HepG2 (cell line): ENCODE measurements at regions not wholly inside any gene's neighbourhood (a gene's known extent, or its start where the extent isn't known, plus 50 kb on each side); places are given as distances from the start of the nearest gene placed in this dataset.

ENCODE experiments used
- ATAC-seq: fragments of 200-7000 bp; cut with Tn5 transposase; 3 replicates; pipeline ENCODE4 v1.9.1; 2020; ENCODE audit warnings: mild to moderate bottlenecking, moderate library complexity
- BruUV-seq: library from RNA; stranded (reverse); fragments of 400-500 nt; replicated peaks from 2 replicates; lab custom pipeline; 2021; lab: Mats Ljungman, UMichigan
- CTCF ChIA-PET: fragments of 300-600 bp; formaldehyde crosslinking; extraction: SDS; loops from one replicate; lab custom pipeline; 2021; ENCODE audit warnings: low total read pairs, inconsistent platforms, low intra/inter-chr PET ratio; lab: Yijun Ruan, JAX
- POLR2A ChIA-PET: fragments of 350-600 bp; sonication (Branson Sonifier 250); formaldehyde crosslinking; loops from one replicate; lab custom pipeline; 2020; ENCODE audit warnings: antibody characterized with exemption, inconsistent platforms; lab: Yijun Ruan, JAX
- DNase-seq: peaks from one replicate; pipeline ENCODE4 v3.0.0-alpha.2; 2015; ENCODE audit warnings: low spot score
- FAIRE-seq: peaks from 3 replicates; lab custom pipeline; 2011; peaks lifted over from hg19 to GRCh38; lab: Jason Lieb, UNC
- H2AFZ ChIP-seq: one replicate; pipeline ENCODE4 v1.6.1; 2011; ENCODE audit warnings: low read length, inconsistent platforms
- H3K27ac ChIP-seq: fragments of 300-600 bp; 3 replicates; pipeline ENCODE4 v1.8.0; 2011; ENCODE audit warnings: mixed run types, mild to moderate bottlenecking, mixed read lengths, low read length, inconsistent platforms; ENCODE audit not compliant: insufficient read depth; ENCODE audit errors: extremely low read length
- H3K27me3 ChIP-seq, 2 experiments: fragments of 200-600 bp in 1 of 2; 2 replicates in 1 of 2; 3 replicates in 1 of 2; pipeline versions ENCODE4 v1.6.0 to v1.8.0; 2011; ENCODE audit warnings: low read length in 2 of 2, mild to moderate bottlenecking in 2 of 2, moderate library complexity in 2 of 2, inconsistent platforms in 1 of 2; ENCODE audit not compliant: insufficient read depth in 2 of 2, control insufficient read depth in 1 of 2
- H3K36me3 ChIP-seq, 2 experiments: fragments of 200-600 bp in 1 of 2; replicated peaks in 1 of 2; 2 replicates in 1 of 2; 3 replicates in 1 of 2; pipeline versions ENCODE4 v1.5.1 to v1.8.0; 2011; ENCODE audit warnings: low read length in 2 of 2, inconsistent platforms in 1 of 2; ENCODE audit not compliant: insufficient read depth in 2 of 2, control insufficient read depth in 1 of 2
- H3K4me1 ChIP-seq: 2 replicates; pipeline ENCODE4 v1.5.1; 2012; ENCODE audit warnings: low read length, inconsistent platforms; ENCODE audit not compliant: insufficient read depth
- H3K4me2 ChIP-seq: 2 replicates; pipeline ENCODE4 v1.6.0; 2011; ENCODE audit warnings: low read depth, low read length, inconsistent platforms
- H3K4me3 ChIP-seq, 3 experiments: fragments of 200-600 bp in 1 of 3; sonication (generic), shearing (Covaris generic) in 1 of 3; replicated peaks in 1 of 3; 2 replicates each; pipeline ENCODE4 v1.5.1; 2011 to 2016; ENCODE audit warnings: low read length in 3 of 3, inconsistent platforms in 2 of 3, low read depth in 2 of 3, mild to moderate bottlenecking in 2 of 3, control low read depth in 1 of 3, mixed read lengths in 1 of 3; ENCODE audit not compliant: insufficient read depth in 1 of 3
- H3K79me2 ChIP-seq: one replicate; pipeline ENCODE4 v1.6.1; 2011; ENCODE audit warnings: low read length, inconsistent platforms; ENCODE audit not compliant: insufficient read depth
- H3K9ac ChIP-seq: 2 replicates; pipeline ENCODE4 v1.6.0; 2011; ENCODE audit warnings: mild to moderate bottlenecking, low read depth, low read length, inconsistent platforms; ENCODE audit not compliant: insufficient read depth
- H3K9me3 ChIP-seq: 2 replicates; pipeline ENCODE4 v1.5.1; 2012; ENCODE audit warnings: mild to moderate bottlenecking, low read length
- H4K20me1 ChIP-seq: 2 replicates; pipeline ENCODE4 v1.6.0; 2011; ENCODE audit warnings: inconsistent platforms, mild to moderate bottlenecking, low read length, moderate library complexity; ENCODE audit not compliant: insufficient read depth
- DNMT3B ChIP-seq: conservative IDR thresholded peaks from 2 replicates; pipeline ENCODE4 v1.6.1; 2016; ENCODE audit warnings: missing biosample characterization, control low read depth
- POLR2G ChIP-seq: fragments of 200-400 bp; formaldehyde crosslinking; IDR thresholded peaks from 2 replicates; pipeline ENCODE4 v1.6.1; 2018; ENCODE audit warnings: mild to moderate bottlenecking, low read depth, low read length, moderate library complexity
- ZFP41 ChIP-seq: sonication (generic); formaldehyde crosslinking; IDR thresholded peaks from 2 replicates; pipeline ENCODE4 v1.4.0; 2020; ENCODE audit warnings: mild to moderate bottlenecking, missing genetic modification reagents, borderline replicate concordance
- ZNF20 ChIP-seq: sonication (generic); formaldehyde crosslinking; IDR thresholded peaks from 2 replicates; pipeline ENCODE4 v1.4.0; 2020; ENCODE audit warnings: mild to moderate bottlenecking, moderate library complexity, missing genetic modification reagents
- ZNF260 ChIP-seq: sonication (generic); formaldehyde crosslinking; IDR thresholded peaks from 2 replicates; pipeline ENCODE4 v1.4.0; 2020; ENCODE audit warnings: missing genetic modification reagents, low read depth, mild to moderate bottlenecking, borderline replicate concordance
- ZNF383 ChIP-seq: sonication (generic); formaldehyde crosslinking; IDR thresholded peaks from 2 replicates; pipeline ENCODE4 v1.4.0; 2020; ENCODE audit warnings: missing genetic modification reagents, mild to moderate bottlenecking, borderline replicate concordance
- WGBS: methylation state at CpG from one replicate; pipeline ENCODE4 v1.1.6; 2017; ENCODE audit warnings: low lambda C conversion rate; 5-methylcytosine and 5-hydroxymethylcytosine counted together
- in situ Hi-C: cut with HindIII; loops from 2 replicates; pipeline ENCODE4 v1.10.0; 2017; ENCODE audit warnings: low pct_unique_long_range_greater_than_20kb; ENCODE audit not compliant: extremely low pct_ligation_motif_present
- intact Hi-C: fragments of 100-400 bp; cut with micrococcal nuclease; formaldehyde crosslinking; loops from one replicate; pipeline ENCODE4 v1.10.0; 2022; ENCODE audit not compliant: unreplicated experiment

DNA sequence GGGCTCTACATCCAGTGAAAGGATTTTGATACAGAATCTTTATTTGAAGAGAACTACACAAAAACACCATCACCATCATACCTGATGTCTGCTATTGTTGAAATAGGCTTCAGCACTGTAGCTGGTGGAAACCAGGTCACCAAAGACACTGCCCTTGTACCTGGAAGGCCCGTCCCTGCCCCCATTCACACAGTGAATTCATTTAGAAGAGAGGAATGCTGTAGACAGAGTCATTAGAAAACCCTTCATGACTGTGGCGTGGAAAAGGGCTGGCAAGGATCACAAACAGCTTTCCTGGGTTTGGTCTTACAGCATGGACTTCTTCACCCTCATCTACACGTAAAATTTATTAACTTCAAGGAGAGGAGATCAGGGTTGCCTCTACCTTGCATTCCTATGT is 202.0 kb upstream of the NRP1 start:
- Histone ChIP-seq H3K79me2 (no peaks in the 10 kb centered on the region), H3K4me3 (no peak overlapping the region), H3K27ac (no peak overlapping the region), H4K20me1 (no peaks in the 10 kb centered on the region), H3K27me3 (no peaks in the 10 kb centered on the region; a peak in 2 of 5 replicates), H3K9me3 (no peaks in the 10 kb centered on the region), H2AFZ (no peak overlapping the region), H3K4me1 (no peaks in the 10 kb centered on the region), H3K4me2 (no peak overlapping the region), H3K9ac (no peak overlapping the region), H3K36me3 (no peaks in the 10 kb centered on the region)
- DNase-seq (no peak), ATAC-seq (no peak), FAIRE-seq (no peak)
- TF ChIP-seq ZFP41 (CRISPR knock-in tag) (no peak), POLR2G (no peak), ZNF20 (CRISPR knock-in tag) (no peak), ZNF383 (CRISPR knock-in tag) (no peak), DNMT3B (CRISPR knock-in tag) (no peak)
- in situ Hi-C loops: no loop called here
- 9% methylated on average over 3 of the region's 3 CpGs for WGBS
- BruUV-seq: no TSS peak
- ChIA-PET CTCF (no interaction called here), POLR2A (no interaction called here)
- intact Hi-C loops: no loop called here

- H4K20me1 ChIP-seq: no peaks in the 10 kb centered on the region
- H3K9ac ChIP-seq: no peak overlapping the region
- H2AFZ ChIP-seq: no peak overlapping the region
- H3K79me2 ChIP-seq: no peaks in the 10 kb centered on the region
- intact Hi-C loops: no loop called here
- no peak overlapping the region for H3K4me3 ChIP-seq
- H3K27me3 ChIP-seq: no peaks in the 10 kb centered on the region; a peak in 2 of 5 replicates
- FAIRE-seq (no peak), ATAC-seq (no peak), DNase-seq (no peak)
- H3K36me3 ChIP-seq: no peaks in the 10 kb centered on the region
- ChIA-PET POLR2A (no interaction called here), CTCF (no interaction called here)
- no peaks in the 10 kb centered on the region for H3K9me3 ChIP-seq
- TF ChIP-seq ZNF260 (CRISPR knock-in tag): no peak
- BruUV-seq: no TSS peak
- in situ Hi-C loops: no loop called here
- H3K4me2 ChIP-seq: no peak overlapping the region
- H3K4me1 ChIP-seq: no peaks in the 10 kb centered on the region
- H3K27ac ChIP-seq: no peak overlapping the region
These were observed 201.4 kb upstream of the NRP1 start for GRCh38 chr10:33535866-33536265.
